A673 (cell line): ENCODE measurements at regions not wholly inside any gene's neighbourhood (a gene's known extent, or its start where the extent isn't known, plus 50 kb on each side); places are given as distances from the start of the nearest gene placed in this dataset.

ENCODE experiments used
- BruUV-seq: library from RNA; stranded (reverse); fragments of 400-500 nt; replicated peaks from 2 replicates; lab custom pipeline; 2021; lab: Mats Ljungman, UMichigan
- CTCF ChIA-PET: fragments of 300-600 bp; sonication (Branson Sonifier 250); formaldehyde crosslinking; loops from one replicate; lab custom pipeline; 2022; ENCODE audit warnings: antibody characterized with exemption; lab: Charles Lee
- POLR2A ChIA-PET: fragments of 300-600 bp; sonication (Branson Sonifier 250); formaldehyde crosslinking; loops from one replicate; lab custom pipeline; 2022; ENCODE audit warnings: antibody characterized with exemption; ENCODE audit not compliant: low non-redundant PET; lab: Charles Lee
- DNase-seq: peaks from one replicate; pipeline ENCODE4 v3.0.0-alpha.2; 2015; ENCODE audit warnings: low spot score
- H3K27ac ChIP-seq: fragments of 200-600 bp; sonication (generic); 2 replicates; pipeline ENCODE4 v1.5.1; 2016; ENCODE audit warnings: mixed run types, low read depth, mild to moderate bottlenecking, mixed read lengths, antibody characterized with exemption, low read length; ENCODE audit not compliant: poor library complexity, severe bottlenecking
- H3K27me3 ChIP-seq: fragments of 200-600 bp; sonication (generic); replicated peaks from 2 replicates; pipeline ENCODE4 v1.6.1; 2017; ENCODE audit warnings: mixed run types, low read depth, mild to moderate bottlenecking, mixed read lengths, antibody characterized with exemption, low read length; ENCODE audit not compliant: insufficient read depth, poor library complexity
- H3K36me3 ChIP-seq: fragments of 200-600 bp; sonication (generic); 2 replicates; pipeline ENCODE4 v1.6.1; 2016; ENCODE audit warnings: mixed run types, mild to moderate bottlenecking, mixed read lengths, antibody characterized with exemption, low read length; ENCODE audit not compliant: insufficient read depth, poor library complexity, severe bottlenecking
- H3K4me1 ChIP-seq: fragments of 200-600 bp; sonication (generic); 2 replicates; pipeline ENCODE4 v1.6.1; 2017; ENCODE audit warnings: mixed run types, mild to moderate bottlenecking, mixed read lengths, antibody characterized with exemption, low read length; ENCODE audit not compliant: insufficient read depth, poor library complexity, severe bottlenecking
- H3K4me3 ChIP-seq: fragments of 200-600 bp; sonication (generic); 2 replicates; pipeline ENCODE4 v1.5.1; 2016; ENCODE audit warnings: low read depth, mixed run types, mild to moderate bottlenecking, mixed read lengths, low read length; ENCODE audit not compliant: poor library complexity, severe bottlenecking
- H3K9me3 ChIP-seq: fragments of 200-600 bp; sonication (generic); 2 replicates; pipeline ENCODE4 v1.6.1; 2016; ENCODE audit warnings: mixed run types, low read depth, mild to moderate bottlenecking, mixed read lengths, antibody characterized with exemption, low read length; ENCODE audit not compliant: poor library complexity, severe bottlenecking
- CTCF ChIP-seq: fragments of 300-800, 200-600 bp; sonication (generic); conservative IDR thresholded peaks from 2 replicates; pipeline ENCODE4 v1.5.1; 2017; ENCODE audit warnings: low read depth, mild to moderate bottlenecking, antibody characterized with exemption, low read length, moderate library complexity, mixed read lengths
- EZH2 ChIP-seq: fragments of 200-600 bp; sonication (generic); IDR thresholded peaks from 2 replicates; pipeline ENCODE4 v1.6.1; 2017; ENCODE audit warnings: borderline replicate concordance, low read depth, mild to moderate bottlenecking, mixed read lengths, antibody characterized with exemption, low read length; ENCODE audit not compliant: poor library complexity, severe bottlenecking
- intact Hi-C: fragments of 100-400 bp; cut with micrococcal nuclease; formaldehyde crosslinking; loops from one replicate; pipeline ENCODE4 v1.10.0; 2022; ENCODE audit not compliant: unreplicated experiment

- Histone ChIP-seq H3K27ac (no peak overlapping the region), H3K27me3 (peaks cover 5% of the 10 kb centered on the region), H3K36me3 (no peaks in the 10 kb centered on the region), H3K4me1 (no peaks in the 10 kb centered on the region), H3K4me3 (no peak overlapping the region), H3K9me3 (no peaks in the 10 kb centered on the region)
- POLR2A ChIA-PET: no interaction called here
- DNase-seq: no peak
- CTCF ChIA-PET: no interaction called here
- BruUV-seq: no TSS peak
- no peak for TF ChIP-seq CTCF
- TF ChIP-seq EZH2: no peak
- intact Hi-C loops: no loop called here
Measured at GRCh38 chr11:107174856-107175255, 156.6 kb upstream of the GUCY1A2 start.

- H3K4me1 ChIP-seq: no peaks in the 10 kb centered on the region
- no peak for DNase-seq
- ChIA-PET CTCF (no interaction called here), POLR2A (no interaction called here)
- intact Hi-C loops: no loop called here
- no peak overlapping the region for H3K27ac ChIP-seq
- TF ChIP-seq EZH2 (no peak), CTCF (no peak)
- no peaks in the 10 kb centered on the region for H3K9me3 ChIP-seq
- H3K27me3 ChIP-seq: peaks cover 5% of the 10 kb centered on the region
- H3K36me3 ChIP-seq: no peaks in the 10 kb centered on the region
- no TSS peak for BruUV-seq
- H3K4me3 ChIP-seq: no peak overlapping the region
Measured at GRCh38 chr11:107172996-107173395, 154.7 kb upstream of the GUCY1A2 start.

GRCh38 chr11:107157809-107158187, 139.5 kb upstream of the GUCY1A2 start:
- BruUV-seq: no TSS peak
- ChIA-PET POLR2A (no interaction called here), CTCF (no interaction called here)
- Histone ChIP-seq H3K4me3 (no peak overlapping the region), H3K4me1 (no peaks in the 10 kb centered on the region), H3K36me3 (no peaks in the 10 kb centered on the region), H3K27me3 (no peaks in the 10 kb centered on the region), H3K9me3 (no peaks in the 10 kb centered on the region), H3K27ac (no peak overlapping the region)
- no peak for TF ChIP-seq CTCF
- no peak for TF ChIP-seq EZH2
- DNase-seq: no peak
- intact Hi-C loops: no loop called here
